Coronary artery (tissue), 2 donors: ENCODE measurements at regions not wholly inside any gene's neighbourhood (a gene's known extent, or its start where the extent isn't known, plus 50 kb on each side); places are given as distances from the start of the nearest gene placed in this dataset.

Source experiments
- DNase-seq: peaks from one replicate; pipeline ENCODE4 v3.0.0-alpha.2; 2017; ENCODE audit warnings: low spot score
- H3K27ac ChIP-seq, 2 donors: fragments of 200-600 bp; sonication (generic); one replicate each; pipeline ENCODE4 v1.5.1; 2016 to 2019
- H3K4me3 ChIP-seq: fragments of 200-600 bp; sonication (generic); 2 replicates; pipeline ENCODE4 v1.5.1; 2016; ENCODE audit warnings: mild to moderate bottlenecking, moderate library complexity
- CTCF ChIP-seq: fragments of 200-600 bp; sonication (generic); IDR thresholded peaks from one replicate; pipeline ENCODE4 v1.5.1; 2019; ENCODE audit warnings: antibody characterized with exemption

DNA sequence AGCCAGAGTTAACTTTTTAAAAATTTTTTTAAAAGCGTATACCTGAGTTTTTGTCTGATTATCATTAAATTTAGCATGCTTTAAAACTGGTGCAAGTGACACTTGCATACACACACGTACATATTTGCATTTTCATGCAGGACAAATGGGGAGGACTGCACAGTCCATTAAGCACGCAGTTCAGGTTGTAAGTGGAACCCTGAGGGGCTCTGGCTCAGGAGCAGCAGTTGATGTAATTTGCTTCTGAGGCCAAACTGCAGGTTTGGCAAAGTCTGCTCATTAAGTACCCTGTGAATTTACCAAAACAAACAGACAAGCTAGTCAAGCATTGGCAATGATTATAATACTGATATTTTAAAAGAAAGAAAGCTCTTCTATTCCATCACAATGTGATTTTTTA is 215.8 kb upstream of the PFKP start:
- TF ChIP-seq CTCF, result no peak

GRCh38 chr10:2850202-2850601 is 217.1 kb upstream of the PFKP start:
- Histone ChIP-seq H3K27ac (no peak overlapping the region), H3K4me3 (no peak overlapping the region)
- no peak for TF ChIP-seq CTCF
- DNase-seq, result no peak

More for the DNA sequence above, 215.8 kb upstream of the PFKP start:
- Histone ChIP-seq H3K27ac (no peak overlapping the region), H3K4me3 (no peak overlapping the region)
- no peak for DNase-seq

GRCh38 chr10:2844925-2845324 is 222.4 kb upstream of the PFKP start:
- Histone ChIP-seq H3K4me3 (no peak overlapping the region), H3K27ac (no peak overlapping the region)
- DNase-seq, result no peak
- TF ChIP-seq CTCF, result no peak

DNA sequence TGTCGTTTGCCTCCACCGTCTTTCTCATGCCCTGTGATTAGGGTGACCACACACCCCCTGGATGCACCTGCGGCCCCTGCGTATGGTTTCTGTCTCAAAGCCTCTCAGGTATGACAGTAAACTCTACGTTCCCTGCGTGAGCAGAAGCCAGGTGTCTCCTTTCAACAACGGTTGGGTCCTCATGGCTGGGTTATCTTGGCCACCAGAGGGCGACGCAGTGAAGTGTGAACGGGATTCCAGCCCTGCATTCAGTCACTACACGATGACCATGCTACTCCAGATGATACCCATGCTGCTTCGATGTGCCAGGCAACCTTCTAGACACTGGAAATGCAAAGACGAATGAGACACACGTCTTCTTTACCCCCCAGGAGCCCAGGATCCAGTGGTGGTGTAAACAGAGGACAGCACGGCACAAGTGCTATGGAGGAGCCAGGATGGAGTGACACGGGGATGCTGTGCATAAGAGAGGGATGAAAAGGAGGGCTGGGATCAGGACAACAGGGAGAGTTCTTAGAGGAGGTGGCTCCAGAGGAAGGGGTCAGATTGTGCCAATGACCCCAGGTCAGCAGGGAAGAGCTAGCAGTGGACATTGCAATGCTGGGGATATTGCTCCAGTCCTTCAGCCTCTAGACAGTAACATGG is 228.1 kb upstream of the PFKP start:
- Histone ChIP-seq H3K4me3 (no peak overlapping the region), H3K27ac (no peak overlapping the region)
- DNase-seq, result no peak
- no peak for TF ChIP-seq CTCF

DNA sequence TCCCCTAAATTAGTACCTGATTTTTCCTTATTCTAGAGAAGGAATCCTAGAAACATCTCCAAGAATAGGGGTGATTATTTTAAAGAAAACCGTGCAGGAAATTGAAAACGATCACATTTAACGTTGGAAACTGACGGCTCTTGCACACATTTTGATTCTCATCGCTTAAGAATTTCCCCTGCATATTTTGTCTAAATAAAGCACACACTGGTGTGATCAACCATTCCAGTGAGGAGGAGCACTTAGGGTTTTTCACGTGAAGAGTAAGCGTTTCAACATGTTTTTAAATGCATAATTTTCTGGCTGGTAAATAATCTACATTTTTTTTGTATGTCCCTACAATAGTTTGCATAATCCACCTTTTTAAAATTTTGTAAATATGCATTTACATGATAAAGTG is 229.7 kb upstream of the PFKP start:
- no peak for TF ChIP-seq CTCF
- no peak overlapping the region for H3K4me3 ChIP-seq
- no peak overlapping the region for H3K27ac ChIP-seq
- DNase-seq, result no peak

DNA sequence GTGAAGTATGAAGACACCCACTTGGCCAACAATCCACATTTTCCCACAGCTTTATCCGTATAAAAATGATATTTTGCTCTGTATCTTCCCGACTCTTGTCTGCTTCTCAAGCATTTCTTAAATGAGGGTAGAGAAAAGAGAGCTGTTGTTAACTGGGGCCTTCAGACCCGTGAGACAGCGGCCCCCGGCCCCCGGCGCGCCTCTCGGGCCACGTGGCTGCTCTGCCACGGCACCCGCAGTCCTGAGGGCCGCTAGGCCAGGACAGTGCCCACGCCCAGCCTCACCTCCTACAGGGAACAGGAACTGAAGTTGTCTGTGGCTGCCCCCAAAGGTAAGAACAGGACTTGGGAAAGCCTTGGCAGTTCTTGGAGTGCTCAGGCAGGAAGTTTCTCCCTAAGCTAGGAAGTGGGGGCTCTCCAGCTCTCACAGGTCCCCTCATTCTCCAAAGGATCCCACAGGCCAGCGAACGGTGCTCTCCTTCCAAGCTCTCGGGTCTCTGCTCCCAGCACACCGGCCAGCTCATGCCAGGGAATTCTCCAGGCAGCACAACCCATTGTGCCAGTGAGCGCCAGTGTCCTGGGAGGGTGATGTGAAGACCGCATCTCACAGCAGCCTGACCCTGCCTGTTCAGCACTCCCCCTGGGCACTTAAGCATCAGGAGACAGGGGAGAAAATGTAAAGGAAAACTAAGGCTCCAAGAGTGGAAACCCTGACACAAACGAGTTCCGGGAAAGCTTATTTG is 230.3 kb upstream of the PFKP start:
- no peak for DNase-seq
- no peak overlapping the region for H3K4me3 ChIP-seq
- no peak overlapping the region for H3K27ac ChIP-seq
- TF ChIP-seq CTCF, result no peak

- TF ChIP-seq CTCF, result no peak
- DNase-seq, result no peak
- H3K4me3 ChIP-seq, result no peak overlapping the region
- no peak overlapping the region for H3K27ac ChIP-seq
Observed at GRCh38 chr10:2834214-2834613, 233.1 kb upstream of the PFKP start.
